SK-N-SH treated with all-trans-retinoic acid at 6 μM for 48 hours (cell line): ENCODE measurements at regions not wholly inside any gene's neighbourhood (a gene's known extent, or its start where the extent isn't known, plus 50 kb on each side); places are given as distances from the start of the nearest gene placed in this dataset.

Experiments
- ATAC-seq: fragments of 200-7000 bp; cut with Tn5 transposase; 3 replicates; pipeline ENCODE4 v1.9.1; 2020; ENCODE audit warnings: mild to moderate bottlenecking, moderate library complexity
- ARNTL ChIP-seq: fragments of 450-650 bp; formaldehyde crosslinking; IDR thresholded peaks from 2 replicates; pipeline ENCODE4 v1.5.0; 2020; ENCODE audit warnings: low read depth, mild to moderate bottlenecking, moderate library complexity, borderline replicate concordance
- BACH2 ChIP-seq: fragments of 250-450 bp; sonication (Bioruptor Pico); IDR thresholded peaks from 2 replicates; pipeline ENCODE4 v1.9.0; 2021; ENCODE audit warnings: mild to moderate bottlenecking, borderline replicate concordance
- CREB5 ChIP-seq: fragments of 250-450 bp; sonication (Bioruptor Pico); IDR thresholded peaks from 2 replicates; pipeline ENCODE4 v1.5.1; 2020; ENCODE audit warnings: low read depth, mild to moderate bottlenecking, moderate library complexity
- CSDC2 ChIP-seq: fragments of 250-450 bp; sonication (Bioruptor Pico); IDR thresholded peaks from 2 replicates; pipeline ENCODE4 v1.5.0; 2020; ENCODE audit warnings: mild to moderate bottlenecking, moderate library complexity
- CSRNP3 ChIP-seq: fragments of 250-450 bp; sonication (Bioruptor Pico); IDR thresholded peaks from 2 replicates; pipeline ENCODE4 v1.5.1; 2021; ENCODE audit warnings: mild to moderate bottlenecking, moderate library complexity
- ESRRG ChIP-seq: fragments of 250-450 bp; sonication (Bioruptor Pico); IDR thresholded peaks from 2 replicates; pipeline ENCODE4 v1.6.1; 2021; ENCODE audit warnings: mild to moderate bottlenecking
- GLIS3 ChIP-seq: fragments of 250-450 bp; sonication (Bioruptor Pico); IDR thresholded peaks from 2 replicates; pipeline ENCODE4 v1.5.0; 2020; ENCODE audit warnings: mild to moderate bottlenecking, moderate library complexity
- ISL1 ChIP-seq: fragments of 250-450 bp; sonication (Bioruptor Pico); IDR thresholded peaks from 2 replicates; pipeline ENCODE4 v2.1.2; 2022; ENCODE audit warnings: mild to moderate bottlenecking, moderate library complexity
- OSR1 ChIP-seq: fragments of 250-450 bp; sonication (Bioruptor Pico); IDR thresholded peaks from 2 replicates; pipeline ENCODE4 v1.8.0; 2022; ENCODE audit warnings: moderate library complexity, mild to moderate bottlenecking, inconsistent platforms
- PATZ1 ChIP-seq: fragments of 250-450 bp; sonication (Bioruptor Pico); IDR thresholded peaks from 2 replicates; pipeline ENCODE4 v1.8.0; 2020; ENCODE audit warnings: mild to moderate bottlenecking, moderate library complexity, borderline replicate concordance
- POU6F1 ChIP-seq: fragments of 250-450 bp; sonication (Bioruptor Pico); IDR thresholded peaks from 2 replicates; pipeline ENCODE4 v1.8.0; 2021; ENCODE audit warnings: low read depth, mild to moderate bottlenecking, moderate library complexity, borderline replicate concordance
- RARB ChIP-seq: fragments of 250-450 bp; sonication (Bioruptor Pico); IDR thresholded peaks from 2 replicates; pipeline ENCODE4 v1.8.0; 2021; ENCODE audit warnings: mild to moderate bottlenecking, moderate library complexity
- SNAI2 ChIP-seq: fragments of 250-450 bp; sonication (Bioruptor Pico); IDR thresholded peaks from 2 replicates; pipeline ENCODE4 v1.5.0; 2020; ENCODE audit warnings: mild to moderate bottlenecking, moderate library complexity
- TCF4 ChIP-seq: fragments of 250-450 bp; sonication (Bioruptor Pico); IDR thresholded peaks from 2 replicates; pipeline ENCODE4 v1.8.0; 2021; ENCODE audit warnings: mild to moderate bottlenecking, moderate library complexity, borderline replicate concordance
- TOX ChIP-seq: fragments of 250-450 bp; sonication (Bioruptor Pico); IDR thresholded peaks from 2 replicates; pipeline ENCODE4 v1.8.0; 2021; ENCODE audit warnings: mild to moderate bottlenecking, moderate library complexity, borderline replicate concordance
- TSHZ2 ChIP-seq: fragments of 250-450 bp; sonication (Bioruptor Pico); IDR thresholded peaks from 2 replicates; pipeline ENCODE4 v1.5.0; 2020; ENCODE audit warnings: mild to moderate bottlenecking, moderate library complexity
- ZC3H10 ChIP-seq: fragments of 250-450 bp; sonication (Bioruptor Pico); IDR thresholded peaks from 2 replicates; pipeline ENCODE4 v1.5.1; 2021; ENCODE audit warnings: mild to moderate bottlenecking, moderate library complexity
- ZFP3 ChIP-seq: fragments of 250-450 bp; sonication (Bioruptor Pico); IDR thresholded peaks from 2 replicates; pipeline ENCODE4 v1.5.0; 2020; ENCODE audit warnings: mild to moderate bottlenecking, moderate library complexity
- ZFP30 ChIP-seq: fragments of 450-650 bp; formaldehyde crosslinking; IDR thresholded peaks from 2 replicates; pipeline ENCODE4 v1.5.0; 2022; ENCODE audit warnings: mild to moderate bottlenecking, moderate library complexity
- ZNF565 ChIP-seq: fragments of 450-650 bp; formaldehyde crosslinking; conservative IDR thresholded peaks from 2 replicates; pipeline ENCODE4 v1.5.0; 2020; ENCODE audit warnings: low read depth, mild to moderate bottlenecking, moderate library complexity
- ZNF70 ChIP-seq: fragments of 450-650 bp; formaldehyde crosslinking; IDR thresholded peaks from 2 replicates; pipeline ENCODE4 v1.5.0; 2020; ENCODE audit warnings: mild to moderate bottlenecking, moderate library complexity
- ZNF8 ChIP-seq: fragments of 450-650 bp; formaldehyde crosslinking; IDR thresholded peaks from 2 replicates; pipeline ENCODE4 v1.5.0; 2020; ENCODE audit warnings: mild to moderate bottlenecking, moderate library complexity

GRCh38 chr20:16939051-16939450, 190.9 kb downstream of the OTOR start:
- TF ChIP-seq BACH2 (CRISPR knock-in tag) = no peak
- no peak for TF ChIP-seq ARNTL (CRISPR knock-in tag)
- ATAC-seq = no peak

GRCh38 chr20:16940701-16941100, 192.5 kb downstream of the OTOR start:
- TF ChIP-seq CSRNP3 (CRISPR knock-in tag) = no peak
- TF ChIP-seq ZNF8 = no peak
- no peak for TF ChIP-seq TOX (CRISPR knock-in tag)
- TF ChIP-seq ZC3H10 (CRISPR knock-in tag) = no peak
- no peak for TF ChIP-seq ESRRG
- no peak for ATAC-seq

GRCh38 chr20:16942051-16942450, 193.9 kb downstream of the OTOR start:
- no peak for ATAC-seq
- no peak for TF ChIP-seq ISL1 (CRISPR knock-in tag)
- no peak for TF ChIP-seq CREB5 (CRISPR knock-in tag)
- TF ChIP-seq ZNF8 = no peak
- no peak for TF ChIP-seq POU6F1
- no peak for TF ChIP-seq ZFP3

- no peak for ATAC-seq
- TF ChIP-seq ARNTL (CRISPR knock-in tag) (no peak), TCF4 (CRISPR knock-in tag) (no peak), ZFP3 (no peak), CSRNP3 (CRISPR knock-in tag) (no peak), BACH2 (CRISPR knock-in tag) (no peak), TSHZ2 (no peak), CREB5 (CRISPR knock-in tag) (no peak), PATZ1 (CRISPR knock-in tag) (no peak), ZNF70 (CRISPR knock-in tag) (no peak), OSR1 (no peak), RARB (CRISPR knock-in tag) (no peak), ZC3H10 (CRISPR knock-in tag) (no peak), POU6F1 (no peak), CSDC2 (CRISPR knock-in tag) (no peak), SNAI2 (no peak), GLIS3 (no peak), ZNF565 (CRISPR knock-in tag) (no peak), TOX (CRISPR knock-in tag) (no peak), ESRRG (no peak), ZFP30 (CRISPR knock-in tag) (no peak)
These were observed 194.6 kb downstream of the OTOR start for GRCh38 chr20:16942756-16943155.
